AG09319 (cell line): ENCODE measurements at regions not wholly inside any gene's neighbourhood (a gene's known extent, or its start where the extent isn't known, plus 50 kb on each side); places are given as distances from the start of the nearest gene placed in this dataset.
"Not testable (repeated sequence)": the region's sequence is repeated elsewhere in the genome, so short reads cannot be mapped to it uniquely, and the experiment has no call there.

Source experiments
- DNase-seq: peaks from one replicate; pipeline ENCODE4 v3.0.0-alpha.2; 2010; ENCODE audit warnings: low read depth; ENCODE audit errors: extremely low read depth
- TF ChIP-seq, protein P1 (sequence below): IDR thresholded peaks from 2 replicates; pipeline ENCODE4 v1.5.1; 2011; ENCODE audit warnings: low read depth, mild to moderate bottlenecking, inconsistent platforms, low read length, moderate library complexity

DNA sequence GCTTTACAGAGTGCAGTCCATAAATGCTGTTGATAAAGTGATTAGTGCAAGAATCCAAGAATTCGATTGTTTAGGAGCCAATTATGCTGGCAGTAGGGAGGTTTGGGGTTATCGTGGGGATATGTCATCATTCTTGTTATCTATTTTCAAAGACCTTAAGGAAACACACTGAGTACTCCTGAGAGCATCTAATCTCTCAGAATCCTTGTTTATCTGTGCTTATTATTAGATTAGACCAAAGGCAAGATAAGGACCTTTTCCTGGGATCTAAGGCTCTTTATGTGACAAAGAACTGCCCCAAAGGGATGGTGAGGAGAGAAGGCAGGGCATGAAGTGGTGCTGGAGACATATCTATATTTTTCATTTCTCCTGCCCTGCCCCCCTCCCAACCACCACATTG, 139.1 kb downstream of the TSEN15 start:
- no peak for DNase-seq
- TF ChIP-seq, protein P1, sequence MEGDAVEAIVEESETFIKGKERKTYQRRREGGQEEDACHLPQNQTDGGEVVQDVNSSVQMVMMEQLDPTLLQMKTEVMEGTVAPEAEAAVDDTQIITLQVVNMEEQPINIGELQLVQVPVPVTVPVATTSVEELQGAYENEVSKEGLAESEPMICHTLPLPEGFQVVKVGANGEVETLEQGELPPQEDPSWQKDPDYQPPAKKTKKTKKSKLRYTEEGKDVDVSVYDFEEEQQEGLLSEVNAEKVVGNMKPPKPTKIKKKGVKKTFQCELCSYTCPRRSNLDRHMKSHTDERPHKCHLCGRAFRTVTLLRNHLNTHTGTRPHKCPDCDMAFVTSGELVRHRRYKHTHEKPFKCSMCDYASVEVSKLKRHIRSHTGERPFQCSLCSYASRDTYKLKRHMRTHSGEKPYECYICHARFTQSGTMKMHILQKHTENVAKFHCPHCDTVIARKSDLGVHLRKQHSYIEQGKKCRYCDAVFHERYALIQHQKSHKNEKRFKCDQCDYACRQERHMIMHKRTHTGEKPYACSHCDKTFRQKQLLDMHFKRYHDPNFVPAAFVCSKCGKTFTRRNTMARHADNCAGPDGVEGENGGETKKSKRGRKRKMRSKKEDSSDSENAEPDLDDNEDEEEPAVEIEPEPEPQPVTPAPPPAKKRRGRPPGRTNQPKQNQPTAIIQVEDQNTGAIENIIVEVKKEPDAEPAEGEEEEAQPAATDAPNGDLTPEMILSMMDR, result no peak

DNA sequence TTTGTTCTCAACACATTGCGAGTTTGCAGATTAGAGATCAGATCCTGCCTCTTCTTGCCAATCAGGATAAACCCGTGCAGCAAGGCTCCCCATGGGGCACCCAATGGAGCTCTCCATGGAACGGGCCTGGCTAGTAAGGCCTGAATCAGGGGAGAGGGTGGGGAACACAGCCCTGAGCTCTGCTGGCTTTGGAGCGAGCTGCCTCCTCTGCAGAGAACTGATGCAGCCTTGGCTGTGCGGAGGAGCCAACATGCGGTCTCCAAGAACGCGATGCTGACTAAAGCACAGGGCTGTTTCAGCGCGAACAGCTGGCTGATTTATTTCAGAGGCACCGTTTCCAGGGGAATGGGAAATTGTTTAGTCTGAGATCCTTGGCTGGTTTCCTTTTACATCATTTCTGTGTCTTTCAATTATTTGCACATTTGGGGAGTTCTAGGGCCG, 139.7 kb downstream of the TSEN15 start:
- TF ChIP-seq, protein P1, result no peak
- DNase-seq, result peak; percentile 58

DNA sequence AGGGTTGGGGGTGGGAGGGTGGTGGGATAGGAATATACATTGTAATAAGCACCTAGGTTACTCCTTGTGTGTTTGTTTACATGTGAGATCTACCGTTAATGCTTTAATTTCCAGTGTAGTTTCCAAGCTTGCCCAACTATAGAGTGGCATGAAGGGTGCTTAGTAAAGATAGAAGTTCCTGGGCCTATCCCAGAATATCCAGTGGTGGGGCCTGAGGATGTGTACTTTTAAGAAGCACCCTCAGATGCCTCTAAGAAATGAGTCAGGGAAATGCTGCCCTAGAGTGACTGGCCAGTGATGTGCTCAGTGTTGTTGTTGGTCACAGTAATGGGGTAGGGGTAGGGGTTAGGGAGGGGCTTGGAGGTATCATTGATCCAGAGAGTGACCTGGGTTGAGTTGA, 141.3 kb downstream of the TSEN15 start:
- no peak for DNase-seq
- TF ChIP-seq, protein P1, result no peak

DNA sequence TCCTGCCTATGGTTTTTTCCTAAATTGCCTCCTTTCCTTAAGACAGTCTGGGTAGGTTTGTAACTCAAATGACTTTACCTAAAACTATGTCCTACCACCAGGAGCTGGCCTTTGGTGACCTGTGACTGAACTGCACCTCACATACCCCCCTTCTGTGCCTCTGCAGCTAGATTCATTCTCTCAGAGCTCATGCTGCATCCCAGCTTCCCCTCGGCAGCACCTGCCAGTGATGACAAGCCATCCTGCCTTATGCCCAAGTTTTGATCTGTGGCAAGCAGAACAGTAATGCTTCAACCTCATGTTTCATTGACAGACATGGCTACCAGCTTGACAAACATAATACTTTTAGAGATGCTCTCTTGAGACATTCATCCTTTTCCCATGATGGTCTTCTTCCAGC, 141.9 kb downstream of the TSEN15 start:
- TF ChIP-seq, protein P1, result no peak
- no peak for DNase-seq

DNA sequence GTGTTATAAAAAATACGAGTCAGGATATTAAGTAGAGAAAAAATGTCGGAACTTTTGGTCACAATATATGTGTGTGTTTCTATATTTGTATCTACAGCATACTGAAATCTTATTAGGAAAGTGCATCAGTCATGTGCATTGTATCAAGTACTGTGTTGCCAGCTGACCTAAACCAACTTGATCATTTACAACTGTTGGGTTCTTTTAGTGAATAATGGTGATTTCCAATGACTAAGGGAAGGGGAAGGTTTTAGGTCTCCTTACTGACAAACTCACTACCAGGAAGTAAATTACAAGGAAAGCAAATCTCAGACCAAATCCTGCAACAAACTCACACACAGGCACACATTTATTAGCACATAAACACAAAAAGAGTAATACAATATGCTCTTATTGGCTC, 142.7 kb downstream of the TSEN15 start:
- TF ChIP-seq, protein P1, result no peak

DNA sequence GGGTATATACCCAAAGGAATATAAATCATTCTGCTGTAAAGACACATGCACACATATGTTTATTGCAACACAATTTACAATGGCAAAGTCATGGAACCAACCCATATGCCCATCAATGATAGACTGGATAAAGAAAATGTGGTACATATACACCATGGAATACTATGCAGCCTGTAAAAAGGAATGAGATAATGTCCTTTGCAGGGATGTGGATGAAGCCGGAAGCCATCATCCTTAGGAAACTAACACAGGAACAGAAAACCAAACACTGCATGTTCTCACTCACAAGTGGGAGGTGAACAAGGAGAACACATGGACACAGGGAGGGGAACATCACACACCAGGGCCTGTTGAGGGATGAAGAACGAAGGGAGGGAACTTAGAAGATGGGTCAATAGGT, 144.2 kb downstream of the TSEN15 start:
- not testable (repeated sequence) for DNase-seq

More for the DNA sequence above, 142.7 kb downstream of the TSEN15 start:
- no peak for DNase-seq

DNA sequence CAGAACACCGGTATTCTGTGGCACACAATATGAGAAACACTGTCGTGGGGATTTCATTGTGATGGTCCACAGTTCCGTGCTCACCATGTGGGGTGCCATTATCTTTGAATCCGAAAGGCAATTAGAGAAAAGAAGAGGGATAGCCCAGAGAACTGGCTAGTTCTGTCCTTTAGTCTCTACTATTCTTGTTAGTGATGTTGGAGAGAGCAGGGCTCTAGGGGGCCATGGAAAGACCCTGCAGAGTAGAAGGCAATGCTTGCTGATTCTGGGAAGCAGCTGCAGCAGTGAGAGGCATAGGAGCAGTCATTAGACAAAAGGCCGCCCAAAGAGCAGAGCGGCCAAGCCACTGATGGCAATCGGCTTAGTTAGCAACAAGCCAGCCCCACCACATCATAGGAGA, 146.3 kb downstream of the TSEN15 start:
- no peak for DNase-seq
- TF ChIP-seq, protein P1, result no peak

DNA sequence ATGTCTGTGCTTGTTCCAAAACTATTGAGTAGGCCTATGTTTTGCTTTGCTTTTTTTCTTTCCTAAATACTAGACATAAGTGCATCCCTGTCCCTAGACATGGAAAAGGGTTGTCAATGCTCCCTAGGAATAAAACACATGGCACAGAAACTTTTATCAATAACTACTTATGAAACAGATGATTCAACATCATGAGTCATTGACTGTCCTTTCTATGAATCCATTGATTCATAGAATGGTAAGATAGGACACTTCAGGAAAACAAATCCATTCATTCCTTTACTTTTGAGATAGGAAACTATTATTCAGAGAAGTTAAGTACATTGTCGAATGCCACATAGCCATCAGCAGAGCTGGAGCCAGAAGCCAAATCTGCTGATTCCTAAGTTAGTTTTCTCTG, 147.5 kb downstream of the TSEN15 start:
- TF ChIP-seq, protein P1, result no peak

More for the DNA sequence above, 147.5 kb downstream of the TSEN15 start:
- DNase-seq, result no peak
